Panc1 (cell line): ENCODE measurements at regions not wholly inside any gene's neighbourhood (a gene's known extent, or its start where the extent isn't known, plus 50 kb on each side); places are given as distances from the start of the nearest gene placed in this dataset.

ENCODE experiments used
- ATAC-seq: fragments of 200-7000 bp; cut with Tn5 transposase; 2 replicates; pipeline ENCODE4 v1.9.1; 2020; ENCODE audit warnings: mild to moderate bottlenecking, moderate library complexity
- BruUV-seq: library from RNA; stranded (reverse); fragments of 400-500 nt; replicated peaks from 2 replicates; lab custom pipeline; 2021; lab: Mats Ljungman, UMichigan
- CTCF ChIA-PET: fragments of 300-600 bp; sonication (Branson Sonifier 250); formaldehyde crosslinking; loops from one replicate; lab custom pipeline; 2022; ENCODE audit warnings: antibody characterized with exemption; lab: Charles Lee
- POLR2A ChIA-PET: fragments of 300-600 bp; sonication (Branson Sonifier 250); formaldehyde crosslinking; loops from one replicate; lab custom pipeline; 2022; ENCODE audit warnings: antibody characterized with exemption; lab: Charles Lee
- DNase-seq: peaks from one replicate; pipeline ENCODE4 v3.0.0-alpha.2; 2010; ENCODE audit warnings: low read depth, low spot score
- H3K27ac ChIP-seq: 2 replicates; pipeline ENCODE4 v1.5.1; 2011; ENCODE audit warnings: mild to moderate bottlenecking, low read length, inconsistent platforms
- H3K27me3 ChIP-seq: fragments of 200-500 bp; sonication (Bioruptor generic); 2 replicates; pipeline ENCODE4 v1.6.0; 2014; ENCODE audit warnings: low read length, inconsistent platforms; ENCODE audit not compliant: control insufficient read depth, insufficient read depth
- H3K36me3 ChIP-seq: fragments of 200-500 bp; sonication (Bioruptor generic); 2 replicates; pipeline ENCODE4 v1.5.1; 2014; ENCODE audit warnings: inconsistent platforms, mild to moderate bottlenecking, low read length, moderate library complexity; ENCODE audit not compliant: control insufficient read depth, insufficient read depth
- H3K4me1 ChIP-seq: 2 replicates; pipeline ENCODE4 v1.5.1; 2011; ENCODE audit warnings: inconsistent platforms, mild to moderate bottlenecking, low read length, moderate library complexity; ENCODE audit not compliant: control insufficient read depth, insufficient read depth
- H3K4me3 ChIP-seq, 2 experiments: 2 replicates each; pipeline ENCODE4 v1.5.1; 2011 to 2012; ENCODE audit warnings: low read depth in 2 of 2, low read length in 2 of 2, mild to moderate bottlenecking in 2 of 2, inconsistent platforms in 1 of 2, moderate library complexity in 1 of 2
- H3K9me3 ChIP-seq: fragments of 200-500 bp; sonication (Bioruptor generic); 2 replicates; pipeline ENCODE4 v1.5.1; 2014; ENCODE audit warnings: low read depth, mild to moderate bottlenecking, inconsistent platforms, low read length, moderate library complexity; ENCODE audit not compliant: control insufficient read depth, insufficient read depth
- POLR2AphosphoS5 ChIP-seq: IDR thresholded peaks from 2 replicates; pipeline ENCODE4 v1.6.1; 2012; ENCODE audit warnings: mild to moderate bottlenecking, low read depth, low read length, moderate library complexity
- SIN3A ChIP-seq: IDR thresholded peaks from 2 replicates; pipeline ENCODE4 v1.6.1; 2012; ENCODE audit warnings: low read depth, mild to moderate bottlenecking, low read length, moderate library complexity, borderline replicate concordance; ENCODE audit not compliant: insufficient read depth
- TCF7L2 ChIP-seq: IDR thresholded peaks from 2 replicates; pipeline ENCODE4 v1.6.1; 2011; ENCODE audit warnings: mild to moderate bottlenecking, low read depth, low read length, inconsistent platforms
- in situ Hi-C: cut with HindIII; loops from 2 replicates; pipeline ENCODE4 v1.10.0; 2016; ENCODE audit warnings: low sequenced_read_pairs, low pct_unique_long_range_greater_than_20kb
- intact Hi-C: fragments of 100-400 bp; cut with micrococcal nuclease; formaldehyde crosslinking; loops from one replicate; pipeline ENCODE4 v1.10.0; 2022; ENCODE audit not compliant: unreplicated experiment
- TF ChIP-seq, protein P1 (sequence below): fragments of 450-650 bp; IDR thresholded peaks from 2 replicates; pipeline ENCODE4 v1.5.1; 2017; ENCODE audit warnings: mild to moderate bottlenecking
- TF ChIP-seq, protein P2 (sequence below), 2 experiments: IDR thresholded peaks; 2 replicates each; pipeline ENCODE4 v1.6.1; 2011 to 2012; ENCODE audit warnings: low read depth in 2 of 2, control low read depth in 1 of 2, low read length in 1 of 2, mild to moderate bottlenecking in 1 of 2, moderate library complexity in 1 of 2; ENCODE audit not compliant: insufficient read depth in 1 of 2

DNA sequence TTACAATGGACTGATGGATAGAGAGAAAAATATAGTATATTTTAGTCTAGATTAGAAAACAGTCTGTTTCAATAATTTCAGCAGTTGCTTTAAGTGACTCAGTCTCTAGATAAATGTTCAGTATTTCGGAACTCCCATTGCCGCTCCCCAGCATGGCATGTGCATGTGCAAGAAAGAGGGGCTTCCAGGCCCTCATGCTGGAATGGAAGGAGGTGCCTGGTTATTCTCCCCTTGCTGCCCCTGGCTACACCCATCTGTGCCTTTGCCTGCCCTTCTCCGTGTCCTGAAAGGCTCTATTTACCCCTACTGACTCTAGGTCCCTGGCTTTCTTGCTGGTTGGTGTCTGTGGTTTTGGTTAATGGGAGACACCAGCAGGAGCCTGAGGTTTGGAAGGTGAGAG lies 115.7 kb upstream of the IFNGR1 start:
- Histone ChIP-seq H3K4me1 (no peaks in the 10 kb centered on the region), H3K27ac (no peak overlapping the region), H3K27me3 (peaks cover 15% of the 10 kb centered on the region), H3K4me3 (no peak overlapping the region), H3K36me3 (no peaks in the 10 kb centered on the region), H3K9me3 (no peaks in the 10 kb centered on the region)
- DNase-seq (no peak), ATAC-seq (no peak)
- POLR2A ChIA-PET = no interaction called here
- no TSS peak for BruUV-seq
- intact Hi-C loops (no loop called here), in situ Hi-C loops (no loop called here)
- CTCF ChIA-PET = no interaction called here
- TF ChIP-seq, protein P1, sequence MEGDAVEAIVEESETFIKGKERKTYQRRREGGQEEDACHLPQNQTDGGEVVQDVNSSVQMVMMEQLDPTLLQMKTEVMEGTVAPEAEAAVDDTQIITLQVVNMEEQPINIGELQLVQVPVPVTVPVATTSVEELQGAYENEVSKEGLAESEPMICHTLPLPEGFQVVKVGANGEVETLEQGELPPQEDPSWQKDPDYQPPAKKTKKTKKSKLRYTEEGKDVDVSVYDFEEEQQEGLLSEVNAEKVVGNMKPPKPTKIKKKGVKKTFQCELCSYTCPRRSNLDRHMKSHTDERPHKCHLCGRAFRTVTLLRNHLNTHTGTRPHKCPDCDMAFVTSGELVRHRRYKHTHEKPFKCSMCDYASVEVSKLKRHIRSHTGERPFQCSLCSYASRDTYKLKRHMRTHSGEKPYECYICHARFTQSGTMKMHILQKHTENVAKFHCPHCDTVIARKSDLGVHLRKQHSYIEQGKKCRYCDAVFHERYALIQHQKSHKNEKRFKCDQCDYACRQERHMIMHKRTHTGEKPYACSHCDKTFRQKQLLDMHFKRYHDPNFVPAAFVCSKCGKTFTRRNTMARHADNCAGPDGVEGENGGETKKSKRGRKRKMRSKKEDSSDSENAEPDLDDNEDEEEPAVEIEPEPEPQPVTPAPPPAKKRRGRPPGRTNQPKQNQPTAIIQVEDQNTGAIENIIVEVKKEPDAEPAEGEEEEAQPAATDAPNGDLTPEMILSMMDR = no peak
- TF ChIP-seq SIN3A (no peak), TCF7L2 (no peak), POLR2AphosphoS5 (no peak)
- TF ChIP-seq, protein P2, sequence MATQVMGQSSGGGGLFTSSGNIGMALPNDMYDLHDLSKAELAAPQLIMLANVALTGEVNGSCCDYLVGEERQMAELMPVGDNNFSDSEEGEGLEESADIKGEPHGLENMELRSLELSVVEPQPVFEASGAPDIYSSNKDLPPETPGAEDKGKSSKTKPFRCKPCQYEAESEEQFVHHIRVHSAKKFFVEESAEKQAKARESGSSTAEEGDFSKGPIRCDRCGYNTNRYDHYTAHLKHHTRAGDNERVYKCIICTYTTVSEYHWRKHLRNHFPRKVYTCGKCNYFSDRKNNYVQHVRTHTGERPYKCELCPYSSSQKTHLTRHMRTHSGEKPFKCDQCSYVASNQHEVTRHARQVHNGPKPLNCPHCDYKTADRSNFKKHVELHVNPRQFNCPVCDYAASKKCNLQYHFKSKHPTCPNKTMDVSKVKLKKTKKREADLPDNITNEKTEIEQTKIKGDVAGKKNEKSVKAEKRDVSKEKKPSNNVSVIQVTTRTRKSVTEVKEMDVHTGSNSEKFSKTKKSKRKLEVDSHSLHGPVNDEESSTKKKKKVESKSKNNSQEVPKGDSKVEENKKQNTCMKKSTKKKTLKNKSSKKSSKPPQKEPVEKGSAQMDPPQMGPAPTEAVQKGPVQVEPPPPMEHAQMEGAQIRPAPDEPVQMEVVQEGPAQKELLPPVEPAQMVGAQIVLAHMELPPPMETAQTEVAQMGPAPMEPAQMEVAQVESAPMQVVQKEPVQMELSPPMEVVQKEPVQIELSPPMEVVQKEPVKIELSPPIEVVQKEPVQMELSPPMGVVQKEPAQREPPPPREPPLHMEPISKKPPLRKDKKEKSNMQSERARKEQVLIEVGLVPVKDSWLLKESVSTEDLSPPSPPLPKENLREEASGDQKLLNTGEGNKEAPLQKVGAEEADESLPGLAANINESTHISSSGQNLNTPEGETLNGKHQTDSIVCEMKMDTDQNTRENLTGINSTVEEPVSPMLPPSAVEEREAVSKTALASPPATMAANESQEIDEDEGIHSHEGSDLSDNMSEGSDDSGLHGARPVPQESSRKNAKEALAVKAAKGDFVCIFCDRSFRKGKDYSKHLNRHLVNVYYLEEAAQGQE (IDR thresholded peaks at IDR 0.05; ENCODE audit: insufficient read depth in 1 of 2, low read depth in 2 of 2, low read length in 1 of 2) = no peak

DNA sequence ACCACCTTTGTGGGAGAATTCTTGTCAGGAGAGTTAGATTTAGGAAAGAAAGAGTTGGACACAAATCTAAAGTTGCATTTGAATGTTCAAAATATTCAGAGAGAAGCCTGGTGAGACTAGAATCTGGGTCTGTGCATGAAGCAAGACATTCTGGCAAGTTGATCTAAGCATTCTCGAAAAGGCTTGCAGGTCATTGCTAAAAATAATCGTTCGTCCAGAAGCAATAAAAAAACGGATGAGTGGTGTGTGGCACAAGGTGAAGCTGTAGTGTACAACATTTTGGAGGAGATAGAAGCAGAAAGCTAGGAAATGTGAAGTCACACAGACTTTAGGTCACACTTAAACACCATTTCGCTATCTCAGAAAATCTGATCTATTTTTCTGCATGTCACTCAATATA lies 114.9 kb upstream of the IFNGR1 start:
- BruUV-seq = no TSS peak
- in situ Hi-C loops (no loop called here), intact Hi-C loops (no loop called here)
- Histone ChIP-seq H3K4me1 (no peaks in the 10 kb centered on the region), H3K9me3 (no peaks in the 10 kb centered on the region), H3K36me3 (no peaks in the 10 kb centered on the region), H3K27me3 (peaks cover 10% of the 10 kb centered on the region), H3K4me3 (no peak overlapping the region), H3K27ac (no peak overlapping the region)
- CTCF ChIA-PET = no interaction called here
- ATAC-seq = no peak
- POLR2A ChIA-PET = no interaction called here
- TF ChIP-seq TCF7L2 = no peak
- TF ChIP-seq, protein P1 = no peak
- no peak for DNase-seq
